GM18519 (cell line): ENCODE measurements at regions not wholly inside any gene's neighbourhood (a gene's known extent, or its start where the extent isn't known, plus 50 kb on each side); places are given as distances from the start of the nearest gene placed in this dataset.

Experiments
- ATAC-seq: cut with Tn5 transposase; IDR thresholded peaks from one replicate; pipeline ENCODE4 v1.9.1; 2021; ENCODE audit warnings: mild to moderate bottlenecking, moderate library complexity; ENCODE audit not compliant: unreplicated experiment, low FRiP score

GRCh38 chr12:103093499-103094106 lies 136.1 kb downstream of the ASCL1 start:
- no peak for ATAC-seq

- ATAC-seq: no peak
Measured at GRCh38 chr12:103097496-103097895, 140.0 kb downstream of the ASCL1 start.

- ATAC-seq: no peak
Measured at GRCh38 chr12:103100257-103100831, 142.9 kb downstream of the ASCL1 start.

- peak; percentile 55 for ATAC-seq
Measured at GRCh38 chr12:103102225-103102744, 144.8 kb downstream of the ASCL1 start.

- ATAC-seq: peak; percentile 53
Measured at GRCh38 chr12:103105971-103106597, 148.6 kb downstream of the ASCL1 start.

DNA sequence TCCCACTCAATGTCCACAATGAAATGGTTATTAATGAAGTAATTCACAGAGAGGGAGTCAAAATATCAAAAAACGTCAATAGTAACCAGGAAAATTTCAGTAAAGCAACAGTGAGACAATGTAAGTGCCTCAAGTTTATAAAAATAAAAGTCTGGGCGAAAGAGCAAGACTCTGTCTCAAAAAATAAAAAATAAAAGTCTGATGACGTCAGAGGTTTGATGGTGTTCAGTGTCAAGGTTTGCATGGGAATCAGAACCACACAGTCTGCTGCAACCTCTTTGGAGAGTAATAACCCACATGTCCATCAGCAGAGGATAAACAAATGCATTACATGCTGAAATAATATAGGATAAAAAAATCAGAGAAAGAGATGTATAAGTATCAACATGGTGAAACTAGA lies 152.4 kb downstream of the ASCL1 start:
- no peak for ATAC-seq

GRCh38 chr12:103114296-103115055 lies 157.0 kb downstream of the ASCL1 start:
- peak; percentile 88 for ATAC-seq

GRCh38 chr12:103128862-103129501 lies 171.5 kb downstream of the ASCL1 start:
- no peak for ATAC-seq

DNA sequence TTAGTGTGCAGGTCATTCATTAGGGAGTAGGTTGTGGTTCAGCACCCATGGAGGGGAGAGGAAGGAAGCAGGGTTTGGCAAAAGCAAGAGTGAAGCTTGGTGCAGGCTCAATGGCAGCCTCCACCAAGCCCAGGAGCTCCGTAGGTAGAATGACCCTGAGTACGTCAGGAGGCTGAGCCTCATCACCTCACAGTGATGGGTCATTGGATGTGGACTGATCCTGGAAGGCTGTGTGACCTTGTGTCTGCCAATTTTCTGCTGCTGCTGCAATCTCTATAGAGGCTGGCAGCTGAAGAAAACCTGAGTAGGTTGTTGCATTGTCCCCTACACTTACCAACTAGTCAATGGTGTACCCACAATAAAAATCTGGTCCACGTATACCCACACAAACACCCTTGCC lies 173.1 kb downstream of the ASCL1 start:
- ATAC-seq: no peak

DNA sequence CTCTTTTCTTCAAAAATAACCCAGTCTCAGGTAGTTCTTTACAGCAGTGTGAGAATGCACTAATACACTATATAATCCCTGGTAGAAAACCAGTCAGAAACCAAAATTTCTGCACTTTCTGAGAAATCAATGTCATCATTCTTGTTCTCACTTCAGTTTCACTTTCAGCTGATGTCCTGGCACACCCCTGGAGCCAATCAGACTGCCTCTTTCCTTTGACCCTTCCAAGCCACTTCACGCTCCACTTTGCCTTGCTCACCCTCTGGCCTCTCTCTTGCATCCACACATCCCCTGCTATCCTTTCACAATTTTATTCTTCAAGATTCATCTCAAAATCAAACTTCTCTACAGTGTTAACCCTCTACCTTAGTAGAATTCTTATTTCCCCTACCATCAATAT lies 181.1 kb downstream of the ASCL1 start:
- ATAC-seq: no peak

DNA sequence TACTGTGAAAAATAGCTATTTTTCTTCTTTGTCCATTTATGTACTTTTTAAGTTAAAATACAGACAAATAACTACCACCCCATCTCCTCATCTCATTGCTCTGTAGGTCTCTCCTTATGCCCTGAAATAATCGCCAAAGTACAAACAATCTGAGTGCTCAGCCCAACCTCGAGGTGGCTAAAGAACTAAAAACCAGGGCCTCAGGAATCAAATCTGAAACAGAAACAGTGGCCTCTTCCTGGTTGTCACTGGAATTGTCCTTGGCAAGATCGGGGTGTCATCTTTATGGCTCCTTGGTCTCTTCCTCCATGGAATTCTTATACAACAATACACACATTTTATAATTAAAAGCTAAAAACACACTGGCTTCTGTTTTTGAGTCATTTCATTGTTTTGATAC lies 182.4 kb downstream of the ASCL1 start:
- ATAC-seq: no peak

GRCh38 chr12:103140286-103140685 lies 182.8 kb downstream of the ASCL1 start:
- no peak for ATAC-seq

GRCh38 chr12:103144278-103144677 lies 186.8 kb downstream of the ASCL1 start:
- no peak for ATAC-seq

GRCh38 chr12:103160622-103161021 lies 203.1 kb downstream of the ASCL1 start:
- ATAC-seq: no peak

- ATAC-seq: no peak
Measured at GRCh38 chr12:103161582-103162362, 204.3 kb downstream of the ASCL1 start.

DNA sequence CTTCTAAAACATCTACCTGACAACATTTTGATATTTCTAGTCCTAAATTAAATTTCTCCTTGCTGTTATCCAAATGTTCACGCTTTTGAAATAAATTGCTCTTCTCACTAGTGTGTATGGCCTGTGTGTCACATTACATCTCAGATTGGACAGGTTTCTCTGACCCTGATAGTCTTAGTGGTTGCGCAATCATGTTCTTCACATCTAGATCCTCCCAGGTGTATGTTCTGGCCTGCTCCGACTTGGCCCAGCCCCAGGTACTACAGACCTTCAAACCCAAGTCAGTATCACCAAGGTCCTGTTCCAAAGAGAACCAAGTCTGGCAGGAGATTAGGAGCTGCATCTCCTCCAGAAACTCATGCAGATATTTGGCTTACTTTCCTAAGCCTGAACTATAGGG lies 209.5 kb downstream of the ASCL1 start:
- ATAC-seq: no peak

GRCh38 chr12:103172447-103173112 lies 215.1 kb downstream of the ASCL1 start:
- no peak for ATAC-seq

- ATAC-seq: no peak
Measured at GRCh38 chr12:103175625-103176024, 218.2 kb downstream of the ASCL1 start.

DNA sequence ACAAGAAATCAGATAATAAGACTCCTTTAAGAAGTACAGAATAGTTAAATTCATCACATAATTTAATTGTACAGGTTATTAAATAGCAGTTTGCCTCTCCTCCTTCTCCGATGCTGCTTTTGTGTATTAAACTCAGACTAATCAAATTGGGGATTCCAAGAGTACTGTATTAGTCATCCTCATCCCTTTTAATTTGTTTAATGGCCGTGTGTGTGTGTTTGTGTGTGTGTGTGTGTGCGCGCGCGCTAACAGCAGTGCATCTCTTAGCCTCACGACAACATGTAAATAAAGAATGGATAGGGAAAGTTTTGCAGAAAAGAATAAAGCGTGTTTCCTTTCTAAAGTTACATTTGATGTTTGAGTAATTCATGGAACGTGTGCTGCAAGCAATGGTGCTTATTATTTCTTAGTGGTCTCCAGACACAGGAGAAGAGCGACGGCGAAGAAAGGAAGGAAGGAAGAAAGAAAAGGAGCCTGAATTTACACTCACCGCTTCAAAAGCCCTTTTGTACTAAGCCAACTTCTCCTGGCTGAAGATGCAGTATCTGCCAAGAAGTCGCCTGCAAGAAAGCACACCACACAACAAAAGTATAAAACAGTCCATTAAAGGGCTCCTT lies 220.3 kb downstream of the ASCL1 start:
- ATAC-seq: no peak
